Left kidney (tissue), 1 donor: ENCODE measurements at regions not wholly inside any gene's neighbourhood (a gene's known extent, or its start where the extent isn't known, plus 50 kb on each side); places are given as distances from the start of the nearest gene placed in this dataset.

Source experiments
- DNase-seq: peaks from one replicate; pipeline ENCODE4 v3.0.0-alpha.2; 2013

DNA sequence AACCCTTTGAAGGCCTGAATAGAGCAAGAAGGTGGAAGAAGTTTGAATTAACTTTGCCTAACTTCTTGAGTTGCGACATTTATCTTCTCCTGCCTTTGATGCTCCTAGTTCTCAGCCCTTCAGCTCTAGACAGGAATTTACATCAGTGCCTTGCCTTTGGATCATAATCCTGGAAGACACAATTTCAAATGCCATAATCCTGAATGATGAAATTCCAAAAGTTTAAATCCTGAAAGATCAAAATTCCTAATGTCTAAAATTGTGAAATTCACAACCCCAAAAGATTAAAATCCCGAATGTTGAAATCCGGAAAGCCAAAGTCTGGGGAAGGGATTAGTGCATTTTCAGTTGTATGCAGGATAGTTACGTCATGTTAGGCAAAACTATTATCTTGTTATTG lies 166.6 kb upstream of the PDZRN3 start:
- no peak for DNase-seq

DNA sequence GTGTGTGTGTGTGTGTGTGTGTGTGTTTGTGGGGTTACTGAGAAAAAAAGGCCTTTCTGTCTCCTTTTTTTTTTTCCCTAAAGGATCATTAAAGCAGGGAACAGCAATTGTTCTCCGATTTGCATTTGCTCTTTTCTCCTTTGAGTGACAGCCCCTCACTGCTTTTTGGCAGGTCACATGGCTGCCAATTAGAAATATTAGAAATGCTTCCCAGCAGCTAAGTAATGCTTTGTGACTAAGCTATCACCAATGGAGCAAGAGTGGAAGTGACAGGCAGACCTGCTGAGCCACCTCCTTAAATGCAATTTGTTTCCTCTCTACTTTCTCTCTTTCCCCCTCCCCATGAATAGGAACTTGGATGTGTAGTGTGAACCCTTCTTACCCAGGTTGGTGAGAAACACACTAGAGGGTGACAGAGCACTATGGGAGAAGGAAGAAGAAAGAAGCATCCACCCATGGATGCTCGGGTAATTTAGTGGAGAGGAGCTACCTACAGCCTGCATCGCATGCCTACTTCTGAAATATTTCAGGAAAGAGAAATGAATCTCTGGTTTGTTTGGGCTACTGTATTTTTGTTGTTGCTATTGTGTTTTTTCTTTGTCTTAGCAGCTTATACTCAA lies 165.2 kb upstream of the PDZRN3 start:
- no peak for DNase-seq

DNA sequence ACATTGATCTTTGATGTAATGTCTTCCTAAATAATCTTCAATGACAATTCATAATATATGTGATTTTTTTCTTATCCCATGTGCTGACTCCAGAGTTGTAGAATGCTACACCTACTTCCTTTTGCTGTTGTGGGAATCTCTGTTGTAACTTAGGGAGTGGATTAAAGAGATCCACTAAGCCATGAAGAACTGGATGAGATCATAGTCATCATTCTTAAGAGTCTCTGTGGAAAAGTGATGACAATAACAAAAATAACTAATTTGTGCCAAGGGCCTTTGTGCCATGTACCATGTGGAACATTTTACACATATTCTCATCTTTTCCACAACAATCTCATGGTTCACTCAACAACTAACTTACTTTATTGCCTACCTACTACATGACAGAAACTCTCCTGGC lies 162.9 kb upstream of the PDZRN3 start:
- no peak for DNase-seq

DNA sequence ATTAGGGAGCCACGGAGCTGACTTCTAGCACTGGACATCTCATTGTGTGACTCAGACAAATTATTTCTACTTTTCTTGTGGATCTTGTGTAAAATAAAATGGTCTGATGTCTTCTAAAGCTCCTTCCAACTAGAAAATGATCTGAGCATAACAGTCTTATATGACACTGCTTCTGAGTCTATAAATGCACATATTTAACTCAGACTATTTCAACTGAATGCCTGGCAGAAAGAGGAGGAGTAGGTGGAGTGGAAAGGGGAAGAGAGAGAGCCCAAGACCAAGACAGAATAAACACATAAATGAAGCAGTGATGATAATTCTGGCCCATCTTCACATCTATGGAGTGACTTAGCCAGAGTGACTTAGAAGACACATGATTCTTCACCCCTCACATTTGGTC lies 162.3 kb upstream of the PDZRN3 start:
- DNase-seq, result no peak

DNA sequence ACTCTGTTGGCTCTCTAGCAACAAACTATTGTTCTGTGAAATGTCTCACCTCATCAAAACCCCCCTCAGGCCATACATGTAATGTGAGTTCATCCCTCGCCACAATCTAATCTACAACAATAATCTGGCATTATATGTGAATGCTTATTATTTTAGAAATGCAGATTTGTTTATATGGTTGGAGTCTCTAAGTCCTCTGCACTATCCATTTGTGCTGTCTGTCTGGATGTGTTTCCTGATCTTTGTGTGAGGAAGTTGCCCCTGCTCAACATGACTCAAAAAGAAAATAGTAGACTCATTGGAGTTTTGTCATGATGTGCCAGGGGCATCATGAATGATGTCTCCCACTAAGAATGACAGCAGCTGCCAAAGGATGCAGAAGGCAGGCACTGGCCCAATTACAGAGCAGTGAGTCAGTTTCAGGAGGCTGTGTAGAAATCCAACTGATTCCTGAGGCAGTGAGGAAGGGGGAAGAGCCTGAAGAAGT lies 161.6 kb upstream of the PDZRN3 start:
- DNase-seq, result no peak

DNA sequence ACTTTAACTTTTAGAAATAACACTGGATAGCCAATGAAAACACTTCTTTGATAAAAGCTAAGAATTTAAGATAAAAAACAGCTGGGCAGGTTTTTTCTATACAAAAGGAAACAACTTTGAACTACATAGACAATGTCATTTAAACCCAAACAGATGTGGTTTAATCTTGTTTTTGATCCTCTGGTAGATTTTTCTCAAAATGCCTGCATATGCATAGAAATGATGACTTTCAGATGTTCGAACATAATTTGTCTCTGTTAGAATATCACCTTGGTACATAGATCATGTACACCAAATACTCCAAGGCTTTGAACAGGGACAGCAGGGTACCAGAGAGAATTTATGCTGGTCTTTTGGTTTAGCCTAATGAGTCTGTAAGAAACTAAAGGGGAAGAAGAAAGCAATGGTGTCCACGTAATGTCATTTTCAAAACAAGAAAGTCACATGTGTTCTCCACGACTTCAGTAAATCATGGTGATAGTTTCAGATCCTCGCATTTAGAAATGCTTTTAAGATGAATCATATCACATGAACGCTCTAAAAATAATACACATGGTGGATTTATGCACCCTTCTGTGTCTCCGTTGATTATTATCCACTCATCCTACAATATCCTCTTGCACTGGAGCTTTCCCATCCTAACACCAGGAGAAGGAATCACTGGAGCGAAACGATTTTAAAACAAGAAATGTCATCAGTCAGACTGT lies 160.1 kb upstream of the PDZRN3 start:
- no peak for DNase-seq

DNA sequence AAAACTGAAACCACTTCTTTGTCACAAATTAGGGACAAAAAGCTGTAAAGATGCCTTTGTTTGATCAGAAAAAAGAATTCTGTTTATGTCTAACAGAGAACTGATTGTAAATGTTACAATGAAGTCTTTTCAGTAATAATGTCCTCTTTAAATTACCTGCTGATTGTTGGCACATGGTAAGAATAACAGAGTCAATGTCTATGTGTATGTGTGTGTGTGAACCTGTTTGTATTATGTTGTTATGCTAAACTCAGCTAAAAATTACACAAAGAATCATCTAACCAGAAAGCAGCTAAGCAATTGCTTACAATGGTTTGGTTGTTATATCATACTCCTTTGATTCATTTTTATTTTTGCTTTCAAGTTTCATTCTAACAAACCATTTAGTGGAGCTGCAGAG lies 159.1 kb upstream of the PDZRN3 start:
- DNase-seq, result no peak

DNA sequence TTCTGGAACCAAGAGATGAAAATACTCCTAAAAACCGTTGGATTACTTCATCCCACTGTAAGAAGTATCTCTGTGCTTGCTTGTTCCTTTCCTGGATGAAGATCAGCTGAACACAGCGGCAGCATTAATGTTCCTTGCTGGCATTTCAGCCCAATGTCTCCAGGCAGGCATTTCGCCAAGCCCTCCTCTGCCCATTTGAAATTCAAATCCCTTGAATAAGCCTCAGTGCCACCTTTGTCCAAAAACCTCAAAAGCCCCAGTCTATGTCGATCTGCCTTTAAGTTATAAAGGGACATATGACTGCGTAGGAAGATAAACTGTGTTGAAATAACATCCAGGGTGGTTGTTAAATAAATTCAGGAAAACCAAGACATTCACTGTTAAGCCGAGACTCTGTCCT lies 156.8 kb upstream of the PDZRN3 start:
- no peak for DNase-seq

DNA sequence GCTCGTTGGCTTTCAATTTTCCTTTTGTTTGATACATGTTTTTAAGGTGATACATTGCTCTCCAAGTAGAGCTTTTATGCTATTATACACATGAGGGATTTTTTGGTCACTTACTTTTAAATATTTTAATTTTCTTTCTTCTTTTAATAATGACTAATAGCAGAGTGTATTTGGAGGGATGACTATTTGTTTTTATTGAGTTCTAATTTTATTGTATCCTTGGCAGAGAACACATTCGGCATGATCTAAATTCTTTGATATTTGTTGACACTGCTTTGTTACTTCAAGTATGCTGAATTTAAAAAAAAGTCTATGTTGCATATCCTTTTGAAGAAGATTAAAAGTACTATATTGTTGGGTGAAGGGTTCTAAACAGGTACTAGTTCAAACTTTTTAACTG lies 149.9 kb upstream of the PDZRN3 start:
- DNase-seq, result no peak

DNA sequence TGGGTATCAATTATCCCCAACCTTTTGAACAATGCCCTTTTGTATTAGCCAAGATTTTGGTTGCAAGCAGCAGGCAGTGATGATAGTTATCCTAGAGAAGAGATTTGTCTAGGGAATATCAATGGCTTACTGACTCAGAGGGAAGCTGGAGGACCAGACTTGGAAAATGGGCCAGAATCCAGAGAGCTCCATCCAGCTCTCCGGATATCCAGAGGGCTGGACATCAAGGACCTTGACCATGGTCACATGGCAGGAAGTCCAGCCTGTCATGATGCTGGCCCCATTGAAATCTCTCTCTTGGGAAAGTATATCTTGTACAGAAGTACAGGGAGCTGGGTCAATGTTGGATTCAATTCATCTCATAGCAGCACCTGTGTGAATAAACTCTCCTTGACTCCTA lies 148.5 kb upstream of the PDZRN3 start:
- DNase-seq, result no peak

DNA sequence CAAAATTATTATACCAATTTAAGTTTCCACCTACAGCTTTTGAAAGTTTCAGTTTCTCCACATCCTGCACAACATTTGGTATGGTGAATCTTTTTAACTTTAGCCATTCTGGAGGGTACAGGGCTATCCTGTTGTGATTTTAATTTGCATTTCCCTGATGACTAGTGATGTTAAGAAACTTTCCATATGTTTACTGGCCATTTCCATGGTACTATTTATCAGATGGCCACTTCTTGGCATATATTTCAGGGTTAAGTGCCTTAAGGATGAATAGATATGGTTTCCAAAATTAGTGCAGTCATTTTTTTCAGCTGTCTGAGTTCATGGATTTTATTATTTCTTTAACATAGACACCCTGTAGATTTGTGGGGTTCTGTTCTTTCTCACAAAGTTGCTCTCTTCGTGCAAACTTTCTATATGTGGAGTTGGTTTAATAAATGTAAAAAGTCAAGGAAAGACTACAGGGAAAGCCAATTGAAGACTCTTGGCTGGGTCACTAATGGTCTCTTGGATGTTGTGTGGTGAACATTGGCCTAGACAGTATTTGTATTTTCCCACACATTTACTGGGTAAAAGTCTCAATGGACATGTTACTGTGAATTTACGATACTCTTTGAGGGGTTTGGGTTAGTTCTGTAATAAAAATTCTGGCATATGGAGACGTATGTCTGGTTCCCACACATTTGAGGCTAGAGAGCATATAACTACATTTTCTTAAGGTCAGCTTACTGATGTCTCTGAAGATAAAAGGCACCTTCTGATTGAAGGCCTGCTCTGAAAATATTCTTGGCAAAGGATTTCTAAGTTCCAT lies 147.5 kb upstream of the PDZRN3 start:
- DNase-seq, result no peak

DNA sequence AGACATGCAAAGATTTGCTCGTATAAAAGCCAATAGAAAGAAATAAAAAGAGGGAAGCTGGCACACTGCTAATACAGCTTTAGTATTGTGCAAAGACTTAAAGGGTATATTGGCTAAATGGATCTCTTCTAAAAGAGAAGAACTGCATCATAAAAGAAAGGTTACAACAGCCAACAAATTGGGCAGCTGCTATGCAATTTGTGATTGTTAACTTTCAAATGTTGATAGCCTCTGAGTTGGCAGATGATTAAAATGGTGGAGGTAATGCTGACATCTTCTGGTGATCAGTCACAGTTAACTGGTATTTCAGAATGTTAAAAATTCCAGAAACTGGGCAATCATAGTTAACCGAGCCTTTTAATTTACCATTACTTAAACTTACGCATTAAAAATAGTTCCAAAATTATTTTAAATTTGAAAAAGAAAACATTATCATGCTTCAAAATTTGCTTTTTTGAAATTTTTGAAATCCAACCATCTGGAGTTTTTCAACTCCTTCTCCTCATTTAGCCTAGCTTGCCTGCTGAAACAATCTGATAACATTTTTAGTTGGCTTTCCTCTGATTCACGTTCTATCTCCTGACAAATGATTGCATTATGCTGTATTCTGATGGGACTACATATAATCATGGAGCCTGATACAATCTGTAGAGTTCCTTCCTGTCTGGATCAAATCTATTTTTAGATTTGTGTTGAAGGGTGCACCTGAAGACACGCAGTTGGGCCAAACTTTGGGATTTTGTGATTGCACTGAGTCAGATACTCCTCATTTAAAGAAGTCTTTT lies 144.0 kb upstream of the PDZRN3 start:
- DNase-seq, result no peak

DNA sequence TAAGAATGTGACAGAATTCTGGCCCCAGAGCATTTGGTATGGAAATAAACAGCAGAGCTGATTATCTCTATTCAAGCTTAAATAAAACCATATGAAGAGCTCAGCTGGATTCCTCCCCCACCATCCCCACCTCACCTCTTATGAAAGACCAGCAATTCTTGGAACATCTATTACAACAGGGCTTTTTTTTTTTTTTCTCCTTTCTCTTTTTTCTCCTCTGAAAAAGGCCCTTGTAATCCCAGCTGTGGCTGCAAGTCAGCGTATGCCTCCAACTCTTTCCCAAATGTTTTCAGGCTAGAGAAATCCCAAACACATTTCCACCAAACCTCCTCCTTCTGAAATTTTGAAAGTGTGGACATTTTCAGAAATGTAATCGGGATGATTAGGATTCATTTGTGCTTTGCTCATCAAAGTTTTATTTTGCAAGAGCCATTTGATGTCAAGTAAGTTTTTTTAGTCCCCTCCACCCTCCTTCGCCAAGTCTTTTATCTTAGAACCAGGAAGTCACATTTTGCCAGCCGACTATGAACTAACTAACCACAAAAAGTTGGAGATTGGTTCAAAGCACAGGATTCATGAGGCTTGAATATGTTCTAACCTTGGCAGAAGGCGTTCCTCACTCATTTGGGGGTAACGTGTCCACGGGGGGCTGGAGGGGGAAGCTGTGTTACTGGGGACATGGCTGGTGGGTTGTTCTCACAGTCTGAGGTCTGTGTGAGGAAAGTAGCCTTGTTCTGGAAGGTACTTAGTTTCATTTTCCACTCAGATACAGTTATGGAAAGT lies 142.0 kb upstream of the PDZRN3 start:
- no peak for DNase-seq

DNA sequence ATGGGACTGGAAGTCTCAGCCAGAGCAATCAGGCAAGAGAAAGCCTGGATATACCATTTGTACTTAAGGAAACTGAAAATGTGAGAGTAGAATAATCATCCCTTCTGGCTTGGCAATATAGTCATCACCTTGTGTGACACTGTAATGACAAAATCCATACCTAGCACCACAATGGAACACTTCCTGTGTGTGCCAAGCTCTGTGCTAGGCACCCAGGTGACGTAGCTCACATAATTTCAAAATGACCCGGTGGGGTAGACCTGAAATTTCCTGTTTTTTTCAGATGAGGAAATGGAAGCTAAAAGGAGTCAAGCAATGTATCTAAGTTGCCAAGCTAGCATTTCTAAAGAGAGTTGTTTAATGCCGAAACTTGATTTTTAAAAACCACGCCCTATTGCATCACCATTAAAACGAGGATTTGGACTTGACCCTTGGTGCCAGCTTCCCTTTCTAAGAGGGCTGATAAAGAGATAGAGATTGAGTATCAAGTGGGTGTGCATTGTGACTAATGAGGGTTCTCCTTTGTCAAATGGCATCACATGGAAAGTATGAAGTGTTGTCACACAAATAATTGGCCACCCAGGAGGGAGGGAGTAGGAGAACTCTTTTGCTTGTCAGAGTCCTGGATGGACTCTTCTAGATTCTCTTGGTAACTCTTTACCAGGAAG lies 141.3 kb upstream of the PDZRN3 start:
- DNase-seq, result no peak

DNA sequence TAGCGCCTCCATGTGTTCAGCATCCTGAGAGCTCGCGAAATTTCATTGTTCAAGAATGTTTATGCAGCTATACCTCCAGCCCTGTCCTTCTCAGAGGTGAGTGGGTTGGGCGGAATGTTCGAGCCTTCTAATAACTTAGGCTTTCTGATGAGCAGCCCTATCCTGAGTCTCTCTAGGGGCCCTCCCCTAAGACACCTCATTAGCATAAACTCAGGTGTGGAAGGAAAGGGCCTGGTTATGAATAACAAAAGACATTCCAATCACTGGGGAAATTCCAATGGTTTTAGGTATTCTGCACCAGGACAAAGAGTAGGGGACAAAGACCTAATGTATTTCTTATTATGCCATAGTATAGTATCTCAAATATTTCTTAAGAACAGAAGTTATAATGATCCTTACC lies 138.1 kb upstream of the PDZRN3 start:
- no peak for DNase-seq

DNA sequence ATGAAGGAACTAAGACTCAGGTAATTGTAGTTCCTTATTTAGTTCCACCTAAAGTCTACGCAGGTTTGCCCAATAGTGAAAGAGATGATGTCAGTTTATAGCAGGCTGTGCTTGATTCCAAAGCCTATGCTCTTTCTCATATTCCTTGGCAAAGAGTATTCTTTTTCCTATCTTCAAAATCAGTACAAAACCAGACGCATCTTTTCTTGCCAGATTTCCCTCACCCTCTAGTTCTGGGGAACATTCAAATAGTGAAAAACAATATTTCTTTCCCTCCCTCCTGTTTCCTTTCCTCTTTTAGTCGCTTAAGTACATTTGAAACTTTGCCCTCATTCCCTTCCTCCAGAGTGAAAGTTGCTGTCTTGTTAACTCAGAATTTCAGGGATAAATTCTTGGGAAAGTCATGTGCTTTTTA lies 134.6 kb upstream of the PDZRN3 start:
- DNase-seq, result no peak

DNA sequence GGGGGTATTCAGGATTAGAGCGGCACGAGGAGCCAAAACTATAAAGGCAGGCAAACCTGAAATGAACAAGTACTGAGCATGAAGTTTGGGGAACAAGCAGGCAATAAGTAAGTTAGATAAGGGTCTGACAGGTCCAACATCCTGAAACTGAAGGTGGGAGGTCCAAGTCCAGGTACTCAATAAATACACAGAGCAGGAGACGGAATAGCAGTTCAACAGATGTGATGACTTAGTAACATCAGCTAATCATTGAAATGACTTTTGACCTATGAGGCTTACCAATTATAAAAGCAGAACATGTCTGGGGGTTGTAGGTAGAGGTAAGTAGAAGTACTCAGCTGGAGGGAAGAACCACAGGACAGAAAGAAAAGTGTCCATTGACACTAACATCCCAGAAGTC lies 132.8 kb upstream of the PDZRN3 start:
- DNase-seq, result no peak

DNA sequence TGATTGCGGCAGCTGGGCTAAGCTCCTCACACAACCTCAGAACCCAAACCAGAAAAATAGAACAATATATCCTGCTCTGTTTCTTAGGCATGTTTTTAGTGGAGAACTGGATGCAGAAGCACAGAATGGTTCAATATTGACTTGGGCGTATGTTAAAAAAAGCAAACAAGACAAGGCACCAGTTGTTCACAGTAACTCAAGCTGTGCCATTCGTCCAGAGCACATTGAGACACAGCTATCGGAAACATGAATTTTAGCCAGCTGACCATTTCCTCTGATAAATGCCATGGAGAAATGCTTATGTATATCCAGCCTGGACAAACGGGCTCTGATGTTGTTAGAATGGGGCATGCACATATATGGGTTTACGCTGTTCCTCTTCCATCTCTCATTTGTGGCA lies 129.2 kb upstream of the PDZRN3 start:
- DNase-seq, result no peak

DNA sequence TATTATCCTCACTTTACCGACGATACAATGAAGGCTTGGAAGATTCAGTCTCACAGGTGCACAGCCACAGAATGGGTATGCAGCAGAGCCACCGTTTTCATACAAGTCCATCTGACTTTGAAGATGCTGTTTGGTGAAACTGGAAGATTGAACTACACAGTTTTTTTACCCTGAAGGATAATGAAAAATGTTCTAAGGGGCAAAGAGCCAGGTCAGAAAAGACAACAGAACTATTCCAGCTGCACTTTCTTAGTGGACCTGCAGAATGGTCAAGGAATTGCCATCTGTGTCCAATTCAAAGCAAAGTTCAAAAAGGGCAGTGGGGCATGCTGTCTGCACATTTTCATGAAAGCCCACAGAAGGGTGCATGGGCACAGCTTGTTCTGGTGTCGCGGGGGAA lies 127.6 kb upstream of the PDZRN3 start:
- DNase-seq, result no peak

DNA sequence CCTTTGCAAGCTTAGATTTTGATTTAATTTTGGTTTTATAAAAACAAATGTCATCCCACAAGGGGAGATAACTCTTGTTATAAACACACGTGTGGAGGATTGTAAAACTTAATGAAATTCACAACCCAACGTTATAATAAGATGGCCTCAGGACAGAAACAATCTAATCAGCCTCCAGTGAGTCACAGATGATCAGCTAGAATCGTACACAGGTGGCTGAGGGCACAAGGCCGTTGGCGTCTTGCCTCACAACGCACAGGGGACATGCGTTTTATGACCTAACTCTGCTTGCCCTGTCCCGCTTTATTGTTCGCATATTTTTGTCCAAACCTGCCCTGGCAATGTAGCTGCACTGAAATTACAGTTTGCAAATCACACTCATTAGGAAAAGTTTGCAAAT lies 121.9 kb upstream of the PDZRN3 start:
- DNase-seq, result no peak

DNA sequence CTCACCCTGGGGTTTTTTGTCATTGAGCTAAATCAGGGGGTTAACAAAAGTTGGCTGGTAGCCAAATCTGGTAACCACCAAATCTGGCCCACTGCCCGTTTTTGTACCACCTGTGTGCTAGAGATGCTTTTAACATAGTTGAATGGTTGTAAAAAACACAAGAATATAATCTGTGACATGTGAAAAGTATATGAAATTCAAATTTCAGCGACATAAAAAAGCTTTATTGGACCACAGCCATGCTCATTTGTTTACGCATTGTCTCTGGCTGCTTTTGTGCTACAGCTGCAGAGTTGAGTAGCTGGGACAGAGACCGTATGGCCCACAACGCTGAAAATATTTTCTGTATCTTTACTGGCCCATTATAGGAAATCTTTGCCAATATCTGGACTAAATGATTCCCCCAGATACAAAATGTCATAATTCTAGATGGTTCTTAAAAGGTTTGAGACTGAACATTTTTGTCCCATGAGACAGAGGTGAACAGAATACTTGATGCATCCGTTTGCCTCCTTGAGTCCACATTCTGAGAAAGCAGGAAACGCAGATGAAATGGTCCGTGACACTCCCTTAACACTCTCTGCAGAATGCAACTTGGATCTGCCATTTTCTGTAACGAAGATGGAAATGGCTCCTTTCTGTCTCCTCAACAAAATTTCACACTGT lies 120.9 kb upstream of the PDZRN3 start:
- no peak for DNase-seq
